ENCODE measurements at regions not wholly inside any gene's neighbourhood (a gene's known extent, or its start where the extent isn't known, plus 50 kb on each side); places are given as distances from the start of the nearest gene placed in this dataset.
"Not testable (repeated sequence)": the region's sequence is repeated elsewhere in the genome, so short reads cannot be mapped to it uniquely, and the experiment has no call there.

DNA sequence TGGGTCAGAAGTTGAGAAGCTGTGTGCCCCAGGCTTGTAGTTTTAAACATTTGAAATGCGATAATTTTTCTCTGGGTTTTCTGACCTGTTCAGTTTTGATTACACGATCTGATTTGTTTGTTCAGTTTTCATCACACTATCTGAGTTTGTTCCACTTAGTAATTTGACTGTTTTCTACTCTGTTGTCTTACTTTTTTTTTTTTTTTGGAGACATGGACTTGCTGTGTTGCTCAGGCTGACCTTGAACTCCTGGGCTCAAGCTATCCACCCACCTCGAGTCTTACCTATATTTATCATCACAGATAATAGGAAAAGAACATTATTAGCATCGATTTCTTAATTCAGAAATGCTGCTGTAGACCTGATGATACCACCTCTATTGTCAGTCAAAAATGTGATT, 379.1 kb downstream of the UTRN start:
- no peak for TF ChIP-seq CTCF (IDR thresholded peaks at IDR 0.05; ENCODE audit: low read depth, low read length, missing control alignments)
- H3K4me3 ChIP-seq (ENCODE audit: low read depth, low read length): no peak overlapping the region
- H3K27me3 ChIP-seq (replicated peaks): no peaks in the 10 kb centered on the region
- in situ Hi-C loops (cut with HindIII; ENCODE audit: low pct_ligation_motif_present, low sequenced_read_pairs): no loop called here
- H3K36me3 ChIP-seq (replicated peaks): no peaks in the 10 kb centered on the region
- no peak for DNase-seq
- H3K27ac ChIP-seq: no peak overlapping the region

DNA sequence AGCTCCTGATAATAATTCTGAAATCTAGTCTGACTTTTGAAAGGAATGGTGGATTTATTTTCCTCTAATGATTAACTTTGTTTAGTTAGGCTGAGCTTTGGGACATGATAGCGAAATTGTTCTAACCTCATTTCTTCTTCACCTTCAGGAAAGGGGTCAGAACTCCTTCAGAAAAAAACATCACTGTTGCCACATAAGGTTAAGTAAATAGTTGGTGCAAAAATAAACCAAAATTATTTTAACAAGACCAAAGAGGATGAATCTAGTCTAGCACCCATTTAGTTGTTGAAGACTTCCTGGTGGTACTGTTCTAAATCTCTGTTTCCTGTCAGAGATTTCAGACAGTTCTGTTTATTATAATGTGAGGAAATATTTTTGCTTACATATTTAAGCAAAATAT, 379.8 kb downstream of the UTRN start:
- no peak overlapping the region for H3K4me3 ChIP-seq (ENCODE audit: low read depth, low read length)
- no peak for DNase-seq
- no peaks in the 10 kb centered on the region for H3K27me3 ChIP-seq (replicated peaks)
- TF ChIP-seq CTCF (IDR thresholded peaks at IDR 0.05; ENCODE audit: low read depth, low read length, missing control alignments): no peak
- H3K36me3 ChIP-seq (replicated peaks): no peaks in the 10 kb centered on the region
- in situ Hi-C loops (cut with HindIII; ENCODE audit: low pct_ligation_motif_present, low sequenced_read_pairs): no loop called here
- no peak overlapping the region for H3K27ac ChIP-seq

DNA sequence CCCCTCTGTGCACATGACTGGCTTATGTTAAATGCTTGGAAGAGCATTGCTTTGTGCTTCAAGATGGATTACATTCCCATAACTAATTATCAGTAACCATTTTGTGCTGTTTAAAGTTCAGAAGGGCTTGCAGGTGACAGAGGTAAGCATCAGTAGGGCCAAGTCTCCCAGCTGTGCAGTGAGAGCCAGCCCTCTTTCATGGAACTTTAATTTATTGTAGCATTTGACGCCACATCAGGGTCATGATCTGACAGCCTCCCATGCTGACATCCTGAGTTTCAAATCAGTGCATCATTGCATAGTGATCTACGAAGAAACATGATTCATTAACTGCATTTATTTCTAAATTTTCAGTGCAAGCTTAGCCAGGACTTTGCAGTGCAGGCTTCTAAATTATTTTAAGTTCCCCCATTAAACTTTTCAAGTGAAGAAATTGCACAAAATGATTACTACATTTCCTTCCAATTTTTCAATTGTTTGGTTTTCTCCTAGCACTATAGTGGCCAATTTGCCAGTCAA, 380.9 kb downstream of the UTRN start:
- no peak overlapping the region for H3K4me3 ChIP-seq (ENCODE audit: low read depth, low read length)
- no peaks in the 10 kb centered on the region for H3K36me3 ChIP-seq (replicated peaks)
- TF ChIP-seq CTCF (IDR thresholded peaks at IDR 0.05; ENCODE audit: low read depth, low read length, missing control alignments): no peak
- DNase-seq: no peak
- no peaks in the 10 kb centered on the region for H3K27me3 ChIP-seq (replicated peaks)
- no peak overlapping the region for H3K27ac ChIP-seq
- in situ Hi-C loops (cut with HindIII; ENCODE audit: low pct_ligation_motif_present, low sequenced_read_pairs): no loop called here

GRCh38 chr6:144666781-144667180, 381.6 kb downstream of the UTRN start:
- no peak overlapping the region for H3K27ac ChIP-seq
- no peaks in the 10 kb centered on the region for H3K27me3 ChIP-seq (replicated peaks)
- TF ChIP-seq CTCF (IDR thresholded peaks at IDR 0.05; ENCODE audit: low read depth, low read length, missing control alignments): no peak
- no peak for DNase-seq
- in situ Hi-C loops (cut with HindIII; ENCODE audit: low pct_ligation_motif_present, low sequenced_read_pairs): no loop called here
- H3K4me3 ChIP-seq (ENCODE audit: low read depth, low read length): no peak overlapping the region
- no peaks in the 10 kb centered on the region for H3K36me3 ChIP-seq (replicated peaks)

- no peaks in the 10 kb centered on the region for H3K27me3 ChIP-seq (replicated peaks)
- in situ Hi-C loops (cut with HindIII; ENCODE audit: low pct_ligation_motif_present, low sequenced_read_pairs): no loop called here
- DNase-seq: no peak
- no peak overlapping the region for H3K27ac ChIP-seq
- no peaks in the 10 kb centered on the region for H3K36me3 ChIP-seq (replicated peaks)
- no peak overlapping the region for H3K4me3 ChIP-seq (ENCODE audit: low read depth, low read length)
- no peak for TF ChIP-seq CTCF (IDR thresholded peaks at IDR 0.05; ENCODE audit: low read depth, low read length, missing control alignments)
Observed at GRCh38 chr6:144667532-144668503, 382.7 kb downstream of the UTRN start.

DNA sequence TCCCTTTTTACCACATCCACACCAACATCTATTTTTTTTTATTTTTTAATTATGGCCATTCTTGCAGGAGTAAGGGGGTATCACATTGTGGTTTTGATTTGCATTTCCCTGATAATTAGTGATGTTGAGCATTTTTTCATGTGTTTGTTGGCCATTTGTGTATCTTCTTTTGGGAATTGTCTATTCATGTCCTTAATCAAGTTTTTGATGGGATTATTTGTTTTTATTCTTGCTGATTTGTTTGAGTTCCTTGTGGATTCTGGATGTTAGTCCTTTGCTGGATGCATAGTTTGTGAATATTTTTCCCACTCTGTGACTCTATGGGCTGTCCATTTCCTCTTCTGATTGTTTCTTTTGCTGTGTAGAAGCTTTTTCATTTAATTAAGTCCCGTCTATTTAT, 385.1 kb downstream of the UTRN start:
- in situ Hi-C loops (cut with HindIII; ENCODE audit: low pct_ligation_motif_present, low sequenced_read_pairs); H3K27me3 ChIP-seq (replicated peaks); H3K36me3 ChIP-seq (replicated peaks); H3K27ac ChIP-seq; H3K4me3 ChIP-seq (ENCODE audit: low read depth, low read length); DNase-seq: not testable (repeated sequence)

All from brain microvascular endothelial cell (primary cell).